Adrenal gland (tissue), 5 donors: ENCODE measurements at regions not wholly inside any gene's neighbourhood (a gene's known extent, or its start where the extent isn't known, plus 50 kb on each side); places are given as distances from the start of the nearest gene placed in this dataset.

Experiments used
- POLR2A ChIP-seq, 2 donors: fragments of 450-650 bp; IDR thresholded peaks; one replicate each; pipeline ENCODE4 v1.6.1; 2017; ENCODE audit warnings: antibody characterized with exemption in 2 of 2, mild to moderate bottlenecking in 2 of 2, moderate library complexity in 1 of 2
- TF ChIP-seq, protein P1 (sequence below), 6 experiments: fragments of 450-650 bp in 4 of 6; fragments of 200-600 bp in 2 of 6; sonication (generic) in 1 of 6; IDR thresholded peaks; 1 replicate in 5 of 6; 2 replicates in 1 of 6; pipeline versions ENCODE4 v1.5.1 to v1.8.0; 2016 to 2021; ENCODE audit warnings: antibody characterized with exemption in 6 of 6, mild to moderate bottlenecking in 2 of 6, moderate library complexity in 1 of 6
- donor health status: DM: no; HTN: no; CAD: no.

DNA sequence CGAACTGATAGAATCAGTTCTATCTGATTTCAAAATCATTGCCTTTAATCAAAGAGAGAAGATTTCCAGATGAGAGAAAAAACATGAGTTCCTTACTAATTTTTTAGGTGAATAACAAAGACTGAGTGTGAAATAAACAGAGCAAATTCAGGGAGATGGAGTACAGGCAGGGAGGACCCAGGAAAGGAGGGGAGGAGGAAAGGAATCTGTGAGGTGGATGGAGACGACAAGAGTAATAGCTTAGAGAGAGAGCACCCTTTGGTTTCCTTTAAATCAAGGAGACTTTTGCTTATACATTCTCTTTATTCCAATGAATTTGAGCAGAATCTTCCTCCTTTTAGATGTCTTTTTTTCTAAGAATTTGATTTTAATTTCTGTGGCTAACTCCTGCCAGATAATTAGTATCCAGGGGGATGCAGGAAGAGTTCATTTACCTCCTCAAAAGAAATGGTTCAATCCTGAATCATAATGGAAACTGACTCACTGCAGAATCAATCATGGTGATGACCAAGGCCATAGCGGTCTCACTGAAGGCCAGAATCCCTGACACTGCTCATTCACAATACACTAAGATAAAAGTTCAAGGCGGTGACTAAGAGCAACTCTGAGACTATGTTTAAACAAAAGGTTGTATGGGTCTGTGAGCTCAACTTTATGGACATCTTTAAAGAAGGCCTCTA, 234.0 kb upstream of the ZC3H12C start:
- TF ChIP-seq, protein P1, sequence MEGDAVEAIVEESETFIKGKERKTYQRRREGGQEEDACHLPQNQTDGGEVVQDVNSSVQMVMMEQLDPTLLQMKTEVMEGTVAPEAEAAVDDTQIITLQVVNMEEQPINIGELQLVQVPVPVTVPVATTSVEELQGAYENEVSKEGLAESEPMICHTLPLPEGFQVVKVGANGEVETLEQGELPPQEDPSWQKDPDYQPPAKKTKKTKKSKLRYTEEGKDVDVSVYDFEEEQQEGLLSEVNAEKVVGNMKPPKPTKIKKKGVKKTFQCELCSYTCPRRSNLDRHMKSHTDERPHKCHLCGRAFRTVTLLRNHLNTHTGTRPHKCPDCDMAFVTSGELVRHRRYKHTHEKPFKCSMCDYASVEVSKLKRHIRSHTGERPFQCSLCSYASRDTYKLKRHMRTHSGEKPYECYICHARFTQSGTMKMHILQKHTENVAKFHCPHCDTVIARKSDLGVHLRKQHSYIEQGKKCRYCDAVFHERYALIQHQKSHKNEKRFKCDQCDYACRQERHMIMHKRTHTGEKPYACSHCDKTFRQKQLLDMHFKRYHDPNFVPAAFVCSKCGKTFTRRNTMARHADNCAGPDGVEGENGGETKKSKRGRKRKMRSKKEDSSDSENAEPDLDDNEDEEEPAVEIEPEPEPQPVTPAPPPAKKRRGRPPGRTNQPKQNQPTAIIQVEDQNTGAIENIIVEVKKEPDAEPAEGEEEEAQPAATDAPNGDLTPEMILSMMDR (IDR thresholded peaks at IDR 0.05): no peak
- TF ChIP-seq POLR2A (IDR thresholded peaks at IDR 0.05): no peak
